GM19240 (cell line): ENCODE measurements at regions not wholly inside any gene's neighbourhood (a gene's known extent, or its start where the extent isn't known, plus 50 kb on each side); places are given as distances from the start of the nearest gene placed in this dataset.

Source experiments
- DNase-seq: peaks from one replicate; pipeline ENCODE4 v3.0.0; 2011; ENCODE audit warnings: low spot score; ENCODE audit not compliant: insufficient read length

- DNase-seq, result no peak
These were observed 52.0 kb upstream of the IVNS1ABP start for GRCh38 chr1:185368913-185369491.

GRCh38 chr1:185368313-185368855 lies 51.3 kb upstream of the IVNS1ABP start:
- no peak for DNase-seq

- no peak for DNase-seq
These were observed 50.2 kb upstream of the IVNS1ABP start for GRCh38 chr1:185367218-185367617.
